ENCODE measurements at regions not wholly inside any gene's neighbourhood (a gene's known extent, or its start where the extent isn't known, plus 50 kb on each side); places are given as distances from the start of the nearest gene placed in this dataset.

DNA sequence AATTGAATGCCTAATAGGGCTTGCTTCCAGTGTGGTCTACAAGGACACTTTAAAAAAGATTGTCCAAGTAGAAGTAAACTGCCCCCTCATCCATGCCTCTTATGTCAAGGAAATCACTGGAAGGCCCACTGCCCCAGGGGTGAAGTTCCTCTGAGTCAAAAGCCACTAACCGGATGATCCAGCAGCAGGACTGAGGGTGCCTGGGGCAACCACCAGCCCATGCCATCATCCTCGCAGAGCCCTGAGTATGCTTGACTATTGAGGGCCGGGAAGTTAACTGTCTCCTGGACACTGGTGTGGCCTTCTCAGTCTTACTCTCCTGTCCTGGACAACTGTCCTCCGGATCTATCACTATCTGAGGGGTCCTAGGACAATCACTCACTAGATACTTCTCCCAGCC lies 411.5 kb downstream of the TENT5A start:
- TF ChIP-seq, protein P1, sequence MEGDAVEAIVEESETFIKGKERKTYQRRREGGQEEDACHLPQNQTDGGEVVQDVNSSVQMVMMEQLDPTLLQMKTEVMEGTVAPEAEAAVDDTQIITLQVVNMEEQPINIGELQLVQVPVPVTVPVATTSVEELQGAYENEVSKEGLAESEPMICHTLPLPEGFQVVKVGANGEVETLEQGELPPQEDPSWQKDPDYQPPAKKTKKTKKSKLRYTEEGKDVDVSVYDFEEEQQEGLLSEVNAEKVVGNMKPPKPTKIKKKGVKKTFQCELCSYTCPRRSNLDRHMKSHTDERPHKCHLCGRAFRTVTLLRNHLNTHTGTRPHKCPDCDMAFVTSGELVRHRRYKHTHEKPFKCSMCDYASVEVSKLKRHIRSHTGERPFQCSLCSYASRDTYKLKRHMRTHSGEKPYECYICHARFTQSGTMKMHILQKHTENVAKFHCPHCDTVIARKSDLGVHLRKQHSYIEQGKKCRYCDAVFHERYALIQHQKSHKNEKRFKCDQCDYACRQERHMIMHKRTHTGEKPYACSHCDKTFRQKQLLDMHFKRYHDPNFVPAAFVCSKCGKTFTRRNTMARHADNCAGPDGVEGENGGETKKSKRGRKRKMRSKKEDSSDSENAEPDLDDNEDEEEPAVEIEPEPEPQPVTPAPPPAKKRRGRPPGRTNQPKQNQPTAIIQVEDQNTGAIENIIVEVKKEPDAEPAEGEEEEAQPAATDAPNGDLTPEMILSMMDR (IDR thresholded peaks at IDR 0.05; ENCODE audit: low read depth, low read length), result no peak
- TF ChIP-seq EZH2phosphoT487 (IDR thresholded peaks at IDR 0.05; ENCODE audit: low read depth), result no peak
